Panc1 (cell line): ENCODE measurements at regions not wholly inside any gene's neighbourhood (a gene's known extent, or its start where the extent isn't known, plus 50 kb on each side); places are given as distances from the start of the nearest gene placed in this dataset.

Experiments
- ATAC-seq: fragments of 200-7000 bp; cut with Tn5 transposase; 2 replicates; pipeline ENCODE4 v1.9.1; 2020; ENCODE audit warnings: mild to moderate bottlenecking, moderate library complexity
- BruUV-seq: library from RNA; stranded (reverse); fragments of 400-500 nt; replicated peaks from 2 replicates; lab custom pipeline; 2021; lab: Mats Ljungman, UMichigan
- CTCF ChIA-PET: fragments of 300-600 bp; sonication (Branson Sonifier 250); formaldehyde crosslinking; loops from one replicate; lab custom pipeline; 2022; ENCODE audit warnings: antibody characterized with exemption; lab: Charles Lee
- POLR2A ChIA-PET: fragments of 300-600 bp; sonication (Branson Sonifier 250); formaldehyde crosslinking; loops from one replicate; lab custom pipeline; 2022; ENCODE audit warnings: antibody characterized with exemption; lab: Charles Lee
- DNase-seq: peaks from one replicate; pipeline ENCODE4 v3.0.0-alpha.2; 2010; ENCODE audit warnings: low read depth, low spot score
- H3K27ac ChIP-seq: 2 replicates; pipeline ENCODE4 v1.5.1; 2011; ENCODE audit warnings: mild to moderate bottlenecking, low read length, inconsistent platforms
- H3K27me3 ChIP-seq: fragments of 200-500 bp; sonication (Bioruptor generic); 2 replicates; pipeline ENCODE4 v1.6.0; 2014; ENCODE audit warnings: low read length, inconsistent platforms; ENCODE audit not compliant: control insufficient read depth, insufficient read depth
- H3K36me3 ChIP-seq: fragments of 200-500 bp; sonication (Bioruptor generic); 2 replicates; pipeline ENCODE4 v1.5.1; 2014; ENCODE audit warnings: inconsistent platforms, mild to moderate bottlenecking, low read length, moderate library complexity; ENCODE audit not compliant: control insufficient read depth, insufficient read depth
- H3K4me1 ChIP-seq: 2 replicates; pipeline ENCODE4 v1.5.1; 2011; ENCODE audit warnings: inconsistent platforms, mild to moderate bottlenecking, low read length, moderate library complexity; ENCODE audit not compliant: control insufficient read depth, insufficient read depth
- H3K4me3 ChIP-seq, 2 experiments: 2 replicates each; pipeline ENCODE4 v1.5.1; 2011 to 2012; ENCODE audit warnings: low read depth in 2 of 2, low read length in 2 of 2, mild to moderate bottlenecking in 2 of 2, inconsistent platforms in 1 of 2, moderate library complexity in 1 of 2
- H3K9me3 ChIP-seq: fragments of 200-500 bp; sonication (Bioruptor generic); 2 replicates; pipeline ENCODE4 v1.5.1; 2014; ENCODE audit warnings: low read depth, mild to moderate bottlenecking, inconsistent platforms, low read length, moderate library complexity; ENCODE audit not compliant: control insufficient read depth, insufficient read depth
- CTCF ChIP-seq: fragments of 450-650 bp; IDR thresholded peaks from 2 replicates; pipeline ENCODE4 v1.5.1; 2017; ENCODE audit warnings: mild to moderate bottlenecking
- POLR2AphosphoS5 ChIP-seq: IDR thresholded peaks from 2 replicates; pipeline ENCODE4 v1.6.1; 2012; ENCODE audit warnings: mild to moderate bottlenecking, low read depth, low read length, moderate library complexity
- REST ChIP-seq, 2 experiments: IDR thresholded peaks; 2 replicates each; pipeline ENCODE4 v1.6.1; 2011 to 2012; ENCODE audit warnings: low read depth in 2 of 2, control low read depth in 1 of 2, low read length in 1 of 2, mild to moderate bottlenecking in 1 of 2, moderate library complexity in 1 of 2; ENCODE audit not compliant: insufficient read depth in 1 of 2
- SIN3A ChIP-seq: IDR thresholded peaks from 2 replicates; pipeline ENCODE4 v1.6.1; 2012; ENCODE audit warnings: low read depth, mild to moderate bottlenecking, low read length, moderate library complexity, borderline replicate concordance; ENCODE audit not compliant: insufficient read depth
- TCF7L2 ChIP-seq: IDR thresholded peaks from 2 replicates; pipeline ENCODE4 v1.6.1; 2011; ENCODE audit warnings: mild to moderate bottlenecking, low read depth, low read length, inconsistent platforms
- in situ Hi-C: cut with HindIII; loops from 2 replicates; pipeline ENCODE4 v1.10.0; 2016; ENCODE audit warnings: low sequenced_read_pairs, low pct_unique_long_range_greater_than_20kb
- intact Hi-C: fragments of 100-400 bp; cut with micrococcal nuclease; formaldehyde crosslinking; loops from one replicate; pipeline ENCODE4 v1.10.0; 2022; ENCODE audit not compliant: unreplicated experiment

- POLR2A ChIA-PET = no interaction called here
- intact Hi-C loops (no loop called here), in situ Hi-C loops (no loop called here)
Measured at GRCh38 chr14:104323551-104324175, 185.3 kb downstream of the KIF26A start.

GRCh38 chr14:104326848-104327247, 188.5 kb downstream of the KIF26A start:
- H3K4me1 ChIP-seq = no peaks in the 10 kb centered on the region
- CTCF ChIA-PET = no interaction called here
- in situ Hi-C loops = no loop called here
- ATAC-seq (no peak), DNase-seq (no peak)
- 0 out of 2 replicates have a peak, but pooled peaks cover 3% of the 10 kb centered on the region for H3K9me3 ChIP-seq
- POLR2A ChIA-PET = no interaction called here
- H3K27ac ChIP-seq = no peak overlapping the region
- BruUV-seq = no TSS peak
- H3K4me3 ChIP-seq = no peak overlapping the region
- H3K27me3 ChIP-seq = no peaks in the 10 kb centered on the region
- intact Hi-C loops = no loop called here
- TF ChIP-seq CTCF (no peak), POLR2AphosphoS5 (no peak), REST (IDR thresholded peaks at IDR 0.05; ENCODE audit: insufficient read depth in 1 of 2, low read depth in 2 of 2, low read length in 1 of 2) (no peak), TCF7L2 (no peak), SIN3A (no peak)
- no peaks in the 10 kb centered on the region for H3K36me3 ChIP-seq

More at GRCh38 chr14:104323551-104324175, 185.3 kb downstream of the KIF26A start:
- ATAC-seq (no peak), DNase-seq (no peak)
- Histone ChIP-seq H3K36me3 (no peaks in the 10 kb centered on the region), H3K4me3 (no peak overlapping the region), H3K27me3 (no peaks in the 10 kb centered on the region), H3K4me1 (no peaks in the 10 kb centered on the region), H3K9me3 (no peaks in the 10 kb centered on the region), H3K27ac (no peak overlapping the region)
- TF ChIP-seq CTCF (no peak), REST (IDR thresholded peaks at IDR 0.05; ENCODE audit: insufficient read depth in 1 of 2, low read depth in 2 of 2, low read length in 1 of 2) (no peak), POLR2AphosphoS5 (no peak), TCF7L2 (no peak), SIN3A (no peak)
- CTCF ChIA-PET = no interaction called here
- no TSS peak for BruUV-seq
